Left lobe of liver (tissue), 2 donors: ENCODE measurements at regions not wholly inside any gene's neighbourhood (a gene's known extent, or its start where the extent isn't known, plus 50 kb on each side); places are given as distances from the start of the nearest gene placed in this dataset.

ENCODE experiments used
- ATAC-seq: fragments of 200-7000 bp; cut with Tn5 transposase; one replicate; pipeline ENCODE4 v1.9.1; 2020; ENCODE audit warnings: mild to moderate bottlenecking, moderate library complexity
- DNase-seq: peaks from one replicate; pipeline ENCODE4 v3.0.0-alpha.2; 2020; ENCODE audit warnings: low spot score
- donor health status: DM: no; HTN: no; CAD: no; lungs with moderate emphysema.
- donor health status: DM: no; HTN: yes; CAD: no.

DNA sequence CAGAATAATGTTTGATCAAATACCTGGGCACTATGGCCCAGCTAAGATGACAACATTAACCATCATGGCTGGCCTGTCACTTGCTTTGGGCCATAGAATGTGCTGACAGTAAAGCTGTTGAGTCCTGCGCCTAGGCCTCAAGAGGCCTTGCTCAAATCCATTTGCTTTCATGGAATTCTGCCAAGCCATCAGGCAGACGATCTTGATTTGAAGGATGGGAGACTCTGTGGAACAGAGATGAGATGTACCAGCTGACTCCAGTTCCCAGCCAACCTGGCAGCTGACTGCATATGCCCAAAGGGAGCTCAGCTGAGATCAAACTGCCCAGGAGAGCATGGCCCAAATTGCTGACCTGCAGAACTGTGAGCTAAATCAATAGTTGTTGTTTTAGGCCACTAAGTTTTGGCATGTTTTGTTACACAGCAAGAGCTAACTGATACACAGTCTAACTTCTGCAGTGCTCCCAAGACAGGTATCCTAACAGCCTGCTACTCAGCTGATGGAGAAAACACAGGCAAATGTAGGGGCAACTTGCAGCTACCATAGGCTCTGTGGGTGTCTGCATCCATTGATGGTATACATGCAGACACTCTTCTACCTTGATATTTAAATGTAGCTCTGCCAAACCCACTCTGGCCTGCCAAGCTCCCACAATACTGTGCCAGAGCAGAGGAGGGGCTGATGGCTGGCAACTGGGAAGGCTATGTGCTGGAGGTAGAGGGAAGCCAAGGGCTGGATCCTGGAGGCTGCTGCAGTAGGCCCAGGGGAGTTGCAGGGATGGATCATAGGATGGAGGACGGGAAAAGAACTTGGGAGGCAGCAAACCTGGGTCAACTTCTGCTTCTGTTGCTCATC lies 55.2 kb upstream of the RNF24 start:
- ATAC-seq (no peak), DNase-seq (peak; percentile 37)

GRCh38 chr20:4069751-4070150 lies 54.4 kb upstream of the RNF24 start:
- ATAC-seq, result no peak
- DNase-seq, result no peak

DNA sequence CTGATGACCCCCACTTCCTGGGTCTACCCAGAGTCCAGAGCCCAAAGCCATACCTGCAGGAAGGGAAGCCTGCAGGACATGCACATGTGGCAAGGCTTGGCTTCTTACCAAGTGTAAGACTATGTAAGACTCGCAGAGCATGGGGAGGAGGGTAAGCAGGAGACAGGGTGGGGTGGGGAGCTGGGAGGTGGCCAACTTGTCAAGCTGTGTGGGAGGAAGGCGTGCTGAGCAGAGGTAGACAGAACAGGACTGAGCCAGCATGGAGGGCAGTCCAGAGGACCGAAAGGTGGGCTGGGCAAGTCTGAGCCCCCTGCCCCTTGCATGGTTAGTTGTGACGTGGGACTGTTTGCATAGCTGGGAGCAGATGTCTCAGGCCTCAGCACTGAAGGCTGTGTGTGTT lies 53.4 kb upstream of the RNF24 start:
- DNase-seq (no peak), ATAC-seq (no peak)

DNA sequence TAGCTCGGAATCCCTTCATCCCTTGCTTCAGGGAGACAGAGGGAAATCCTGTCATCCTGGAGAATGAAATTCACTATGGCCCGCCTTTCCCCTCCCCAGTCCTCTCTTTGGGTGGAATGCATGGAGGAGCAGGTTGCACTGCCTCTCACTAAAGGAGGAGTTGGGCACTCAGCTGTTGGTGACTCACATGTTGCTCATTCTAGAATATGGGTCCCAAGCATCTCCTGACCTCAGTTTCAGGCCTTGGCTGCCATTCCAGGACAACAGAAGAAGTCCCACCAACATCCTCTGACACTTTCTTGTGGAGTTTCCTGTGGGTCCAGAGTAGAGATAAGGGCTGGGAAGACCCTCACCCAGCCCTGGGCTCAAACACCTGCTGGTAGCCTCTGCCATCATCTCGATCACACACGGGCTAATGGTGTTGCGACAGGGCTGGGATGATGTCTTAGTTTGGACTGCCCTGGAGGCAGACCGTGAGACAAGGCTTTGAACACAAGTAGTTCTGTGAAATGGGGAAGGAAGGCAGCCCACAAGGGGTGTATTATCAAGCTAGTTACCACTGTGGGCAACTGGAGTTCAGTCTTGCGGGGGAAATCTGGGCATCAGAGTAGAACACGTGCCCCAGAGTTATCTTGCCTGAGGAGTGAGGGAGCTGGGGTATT lies 52.4 kb upstream of the RNF24 start:
- DNase-seq (no peak), ATAC-seq (no peak)

DNA sequence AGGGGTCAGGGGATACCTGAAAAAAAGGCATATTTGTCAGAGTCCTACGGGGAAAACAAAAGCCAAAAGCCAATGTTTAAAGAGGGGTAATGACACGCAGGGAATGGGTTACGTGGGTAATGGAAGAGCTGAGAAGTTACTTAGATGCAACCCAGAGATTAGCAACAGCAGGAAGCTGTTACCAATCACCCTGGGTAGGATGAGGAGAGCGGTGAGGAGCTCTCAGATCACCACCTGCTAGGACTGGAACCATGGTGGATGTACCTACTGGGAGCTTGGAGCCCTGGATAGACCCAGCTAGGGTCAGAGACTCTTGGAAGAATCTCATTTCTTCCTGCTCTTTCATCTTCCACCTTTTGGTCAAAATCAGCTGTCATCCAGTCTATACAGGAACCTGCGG lies 51.2 kb upstream of the RNF24 start:
- no peak for DNase-seq

GRCh38 chr20:4065391-4065844 lies 50.1 kb upstream of the RNF24 start:
- ATAC-seq (no peak), DNase-seq (no peak)

More for the DNA sequence above, 51.2 kb upstream of the RNF24 start:
- ATAC-seq, result no peak
